Heart right ventricle (tissue), 16 donors: ENCODE measurements at regions not wholly inside any gene's neighbourhood (a gene's known extent, or its start where the extent isn't known, plus 50 kb on each side); places are given as distances from the start of the nearest gene placed in this dataset.

Source experiments
- ATAC-seq, 8 donors: fragments of 200-7000 bp; cut with Tn5 transposase; one replicate each; pipeline ENCODE4 v1.9.1; 2020; ENCODE audit warnings: mild to moderate bottlenecking in 8 of 8, moderate library complexity in 8 of 8, moderate number of reproducible peaks in 1 of 8
- DNase-seq, 2 donors: peaks; one replicate each; pipeline ENCODE4 v3.0.0-alpha.2; 2020
- H3K27ac ChIP-seq, 10 donors: fragments of 200-600 bp; sonication (generic) in 2 of 10; one replicate each; pipeline versions ENCODE4 v1.5.0 to v1.8.0; 2020 to 2022; ENCODE audit warnings: mild to moderate bottlenecking in 3 of 10
- H3K27me3 ChIP-seq, 7 donors: fragments of 200-600 bp; one replicate each; pipeline ENCODE4 v1.8.0; 2021 to 2022; ENCODE audit warnings: mild to moderate bottlenecking in 2 of 7
- H3K36me3 ChIP-seq, 9 donors: fragments of 200-600 bp; sonication (generic) in 1 of 9; one replicate each; pipeline versions ENCODE4 v1.5.0 to v1.8.0; 2020 to 2022; ENCODE audit warnings: mild to moderate bottlenecking in 2 of 9
- H3K4me1 ChIP-seq, 9 donors: fragments of 200-600 bp; sonication (generic) in 1 of 9; one replicate each; pipeline versions ENCODE4 v1.5.0 to v1.8.0; 2020 to 2022; ENCODE audit warnings: mild to moderate bottlenecking in 4 of 9
- H3K4me3 ChIP-seq, 10 donors: fragments of 200-600 bp; sonication (generic) in 2 of 10; one replicate each; pipeline versions ENCODE4 v1.5.0 to v1.8.0; 2020 to 2022; ENCODE audit warnings: mild to moderate bottlenecking in 7 of 10, moderate library complexity in 2 of 10
- H3K9me3 ChIP-seq, 11 donors: fragments of 200-600 bp in 10 of 11; sonication (generic) in 2 of 11; one replicate each; pipeline versions ENCODE4 v1.5.0 to v1.8.0; 2013 to 2022; ENCODE audit warnings: mild to moderate bottlenecking in 2 of 11, control low read depth in 1 of 11, moderate library complexity in 1 of 11
- WGBS, 2 donors: extraction: QIAGEN DNeasy Blood & Tissue Kit; methylation state at CpG; one replicate each; pipeline ENCODE4 v1.1.7; 2013; ENCODE audit warnings: inconsistent platforms in 1 of 2; 5-methylcytosine and 5-hydroxymethylcytosine counted together
- intact Hi-C, 10 donors: fragments of 100-400 bp; cut with DNase I; formaldehyde crosslinking; loops; one replicate each; pipeline versions ENCODE4 v1.11.1 to v1.14.2; 2022
- TF ChIP-seq, protein P1 (sequence below), 9 donors: fragments of 200-600 bp; sonication (generic) in 2 of 9; IDR thresholded peaks; one replicate each; pipeline versions ENCODE4 v1.5.0 to v1.8.0; 2021 to 2022; ENCODE audit warnings: antibody characterized with exemption in 9 of 9, mild to moderate bottlenecking in 5 of 9, moderate library complexity in 1 of 9
- donor health status: Arrhythmogenic right ventricular cardiomyopathy.
- donor health status: ischemic (EF 13 %, LVEDD 7.1; RV severe dilation, severe dysfunction).
- donor health status: healthy with polysubstance abuse.
- donor health status: DM: no; HTN: yes; CAD: no.
- donor health status: DM: no; HTN: no; CAD: no.
- donor health status: ischemic (EF 25% LVEDD 6.9; RV normal size, moderate dysfunction).
- donor health status: ischemic (EF 25% LVEDD 5.7; RV mildly dilated, moderate dysfunction).
- donor health status: healthy.
- donor health status: DM: yes; HTN: yes; CAD: no.
- donor health status: Ischemic cardiomyopathy.
- donor health status: ischemic (EF 35%, LVEDD 5.7; RV mildly dilated, moderate dysfunction).
- donor health status: nonischemic (EF 11% LVEDD 7.7; RV severe dilation, severe dysfunction).
- donor health status: DM: yes; HTN: yes; CAD: no.
- donor health status: PGD.
- donor health status: ischemic (EF 29% LVEDD 5.4; RV normal size, mild dysfunction).
- donor health status: nonischemic (EF 23%, LVEDD 6.1; RV moderate dilation, normal function).

DNA sequence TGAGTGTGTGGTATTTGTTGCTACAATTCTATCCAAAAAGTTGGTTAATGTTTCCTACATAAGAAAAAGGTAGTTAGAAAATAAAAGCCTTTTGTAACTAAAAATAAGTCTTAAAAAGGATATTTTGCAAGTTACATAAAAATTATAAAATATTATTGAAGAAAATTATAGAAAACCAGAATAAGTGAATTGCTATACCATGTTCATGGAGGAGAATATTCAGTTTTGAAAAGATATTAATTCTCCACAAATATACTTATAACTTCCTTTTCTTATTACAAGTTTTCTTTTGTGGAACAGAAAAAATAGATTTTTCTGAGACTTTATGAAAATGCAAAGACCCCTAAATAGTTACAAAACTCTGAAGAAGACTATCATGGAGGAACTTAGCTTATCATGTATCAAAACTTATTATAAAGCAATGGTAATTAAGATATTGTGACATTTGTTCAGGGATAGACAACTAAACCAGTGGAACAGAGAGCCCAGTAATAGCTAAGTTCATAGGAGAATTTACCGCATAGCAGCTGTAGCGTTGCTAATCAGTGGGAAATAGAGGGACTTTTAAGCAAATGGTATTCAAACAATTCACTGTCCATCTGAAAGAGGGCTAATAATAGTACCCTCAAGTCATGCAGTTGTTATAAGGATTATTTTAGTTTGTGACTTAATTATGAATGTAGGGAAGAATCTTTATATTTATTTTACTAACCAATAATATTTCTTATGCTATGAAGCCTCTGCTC is 515.2 kb upstream of the ZNF608 start:
- H3K27ac ChIP-seq: no peak overlapping the region
- DNase-seq (no peak), ATAC-seq (no peak)
- H3K4me1 ChIP-seq: peaks cover 0 to 14% (median 0%) of the 10 kb centered on the region in 9 donors
- H3K27me3 ChIP-seq: no peaks in the 10 kb centered on the region
- 88 to 90% methylated on average over 2 of the region's 2 CpGs for WGBS, 2 donors
- TF ChIP-seq, protein P1, sequence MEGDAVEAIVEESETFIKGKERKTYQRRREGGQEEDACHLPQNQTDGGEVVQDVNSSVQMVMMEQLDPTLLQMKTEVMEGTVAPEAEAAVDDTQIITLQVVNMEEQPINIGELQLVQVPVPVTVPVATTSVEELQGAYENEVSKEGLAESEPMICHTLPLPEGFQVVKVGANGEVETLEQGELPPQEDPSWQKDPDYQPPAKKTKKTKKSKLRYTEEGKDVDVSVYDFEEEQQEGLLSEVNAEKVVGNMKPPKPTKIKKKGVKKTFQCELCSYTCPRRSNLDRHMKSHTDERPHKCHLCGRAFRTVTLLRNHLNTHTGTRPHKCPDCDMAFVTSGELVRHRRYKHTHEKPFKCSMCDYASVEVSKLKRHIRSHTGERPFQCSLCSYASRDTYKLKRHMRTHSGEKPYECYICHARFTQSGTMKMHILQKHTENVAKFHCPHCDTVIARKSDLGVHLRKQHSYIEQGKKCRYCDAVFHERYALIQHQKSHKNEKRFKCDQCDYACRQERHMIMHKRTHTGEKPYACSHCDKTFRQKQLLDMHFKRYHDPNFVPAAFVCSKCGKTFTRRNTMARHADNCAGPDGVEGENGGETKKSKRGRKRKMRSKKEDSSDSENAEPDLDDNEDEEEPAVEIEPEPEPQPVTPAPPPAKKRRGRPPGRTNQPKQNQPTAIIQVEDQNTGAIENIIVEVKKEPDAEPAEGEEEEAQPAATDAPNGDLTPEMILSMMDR (IDR thresholded peaks at IDR 0.05): no peak
- no peak overlapping the region for H3K4me3 ChIP-seq
- intact Hi-C loops: no loop called here
- peaks cover 0 to 18% (median 7%) of the 10 kb centered on the region in 11 donors for H3K9me3 ChIP-seq
- no peaks in the 10 kb centered on the region for H3K36me3 ChIP-seq

DNA sequence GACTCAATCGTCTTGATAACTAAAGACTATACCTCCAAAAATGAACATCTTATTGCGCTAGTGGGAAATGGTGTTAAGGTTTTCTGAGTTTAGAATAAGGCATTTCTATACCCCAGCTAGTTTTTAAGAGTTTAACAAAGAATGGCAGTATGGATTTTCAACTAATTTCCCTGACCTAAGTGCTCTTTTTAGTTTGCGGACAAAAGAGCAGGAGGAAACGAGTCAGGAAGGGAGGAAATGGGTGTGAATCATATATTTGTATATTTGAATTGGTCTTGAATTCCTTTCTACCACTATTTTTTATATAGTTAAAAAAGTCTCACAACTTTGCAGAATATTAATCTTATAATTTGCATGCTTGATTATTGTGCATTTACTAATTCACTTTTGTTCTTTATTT is 516.3 kb upstream of the ZNF608 start:
- no peak overlapping the region for H3K4me3 ChIP-seq
- H3K36me3 ChIP-seq: no peaks in the 10 kb centered on the region
- ATAC-seq: no peak
- H3K27ac ChIP-seq: no peak overlapping the region
- intact Hi-C loops: no loop called here
- TF ChIP-seq, protein P1 (IDR thresholded peaks at IDR 0.05): no peak
- DNase-seq: no peak
- peaks cover 0 to 18% (median 7%) of the 10 kb centered on the region in 11 donors for H3K9me3 ChIP-seq
- WGBS, 2 donors: 71 to 72% methylated on average over 4 of the region's 4 CpGs
- H3K27me3 ChIP-seq: no peaks in the 10 kb centered on the region
- H3K4me1 ChIP-seq: peaks cover 0 to 10% (median 0%) of the 10 kb centered on the region in 9 donors

DNA sequence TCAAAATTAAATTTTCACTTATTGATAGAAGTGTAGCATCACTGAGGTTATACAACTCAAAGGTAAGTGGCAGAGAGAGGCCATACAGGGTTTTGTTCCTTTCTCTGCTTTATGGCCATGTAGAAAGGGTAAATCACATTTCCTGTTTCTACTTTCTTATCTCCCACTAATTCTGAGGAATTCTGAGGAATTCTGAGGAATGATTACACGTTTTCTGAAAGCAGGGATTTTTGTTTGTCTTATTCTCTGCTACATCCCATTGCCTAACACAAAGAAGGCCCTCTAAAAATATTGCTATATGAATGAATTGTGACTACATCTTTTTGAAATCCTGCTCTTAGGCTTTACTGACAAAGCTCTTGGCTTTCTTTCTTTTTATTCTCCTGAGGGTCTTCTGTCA is 516.9 kb upstream of the ZNF608 start:
- Histone ChIP-seq H3K4me1 (peaks cover 0 to 9% (median 0%) of the 10 kb centered on the region in 9 donors), H3K9me3 (peaks cover 0 to 18% (median 7%) of the 10 kb centered on the region in 11 donors), H3K27me3 (no peaks in the 10 kb centered on the region), H3K36me3 (no peaks in the 10 kb centered on the region), H3K27ac (no peak overlapping the region), H3K4me3 (no peak overlapping the region)
- TF ChIP-seq, protein P1 (IDR thresholded peaks at IDR 0.05): no peak
- DNase-seq (no peak), ATAC-seq (no peak)
- intact Hi-C loops: no loop called here
- WGBS, 2 donors: 58 to 76% methylated on average over 1 of the region's 1 CpG

DNA sequence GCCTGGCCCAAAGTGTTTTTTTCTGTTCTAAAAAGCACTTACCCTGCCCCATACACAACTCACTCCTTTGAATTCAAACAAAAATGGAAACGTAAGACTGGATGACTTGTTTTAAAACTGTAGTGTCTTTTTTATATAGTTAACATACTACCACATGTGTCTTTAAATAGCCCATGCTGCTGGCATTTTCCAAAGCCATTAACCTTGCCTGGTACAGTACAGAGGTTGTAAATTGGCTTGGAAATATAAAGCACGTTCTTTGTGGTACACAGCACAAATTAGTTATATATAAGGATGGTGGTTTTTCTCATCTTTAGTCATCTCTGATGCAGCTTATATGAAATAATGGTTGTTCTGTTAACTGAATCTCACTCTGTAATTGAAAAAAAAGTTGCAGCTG is 519.7 kb upstream of the ZNF608 start:
- TF ChIP-seq, protein P1 (IDR thresholded peaks at IDR 0.05): no peak
- Histone ChIP-seq H3K4me3 (no peak overlapping the region), H3K9me3 (peaks cover 0 to 11% (median 4%) of the 10 kb centered on the region in 11 donors), H3K27ac (no peak overlapping the region), H3K36me3 (no peaks in the 10 kb centered on the region), H3K4me1 (peaks cover 0 to 9% (median 0%) of the 10 kb centered on the region in 9 donors), H3K27me3 (no peaks in the 10 kb centered on the region)
- 59 to 67% methylated on average over 2 of the region's 2 CpGs for WGBS, 2 donors
- intact Hi-C loops: no loop called here
- no peak for DNase-seq
- no peak for ATAC-seq
